H1 (cell line): ENCODE measurements at regions not wholly inside any gene's neighbourhood (a gene's known extent, or its start where the extent isn't known, plus 50 kb on each side); places are given as distances from the start of the nearest gene placed in this dataset.

Experiments
- BRCA1 ChIP-seq: IDR thresholded peaks from 2 replicates; pipeline ENCODE4 v1.6.1; 2012; ENCODE audit warnings: low read depth, low read length, improper control_type of control experiment
- EZH2 ChIP-seq: fragments of 200-600 bp; sonication (generic); IDR thresholded peaks from 2 replicates; pipeline ENCODE4 v1.7.1; 2012; ENCODE audit warnings: low read depth, mild to moderate bottlenecking, moderate library complexity, low read length, inconsistent platforms; ENCODE audit not compliant: severe bottlenecking
- JUN ChIP-seq: IDR thresholded peaks from 2 replicates; pipeline ENCODE4 v1.6.1; 2011; ENCODE audit warnings: low read depth, mild to moderate bottlenecking, improper control_type of control experiment, low read length
- PHF8 ChIP-seq: fragments of 200-600 bp; sonication (generic); conservative IDR thresholded peaks from 2 replicates; pipeline ENCODE4 v1.7.1; 2012; ENCODE audit warnings: low read depth, mild to moderate bottlenecking, inconsistent platforms, low read length, moderate library complexity
- TAF1 ChIP-seq: IDR thresholded peaks from 2 replicates; pipeline ENCODE4 v1.6.1; 2011; ENCODE audit warnings: mild to moderate bottlenecking, low read depth, low read length
- YY1 ChIP-seq: IDR thresholded peaks from 2 replicates; pipeline ENCODE4 v1.6.1; 2011; ENCODE audit warnings: low read depth, mild to moderate bottlenecking, low read length
- TF ChIP-seq, protein P1 (sequence below), 3 experiments: IDR thresholded peaks; 1 replicate in 2 of 3; 2 replicates in 1 of 3; pipeline versions ENCODE4 v1.5.1 to v1.6.1; 2011; ENCODE audit warnings: low read length in 3 of 3, mild to moderate bottlenecking in 3 of 3, inconsistent platforms in 2 of 3, low read depth in 1 of 3, moderate library complexity in 1 of 3; ENCODE audit not compliant: insufficient read depth in 1 of 3; ENCODE audit errors: control extremely low read depth in 1 of 3
- TF ChIP-seq, protein P2 (sequence below): IDR thresholded peaks from 2 replicates; pipeline ENCODE4 v1.6.1; 2012; ENCODE audit warnings: inconsistent platforms

DNA sequence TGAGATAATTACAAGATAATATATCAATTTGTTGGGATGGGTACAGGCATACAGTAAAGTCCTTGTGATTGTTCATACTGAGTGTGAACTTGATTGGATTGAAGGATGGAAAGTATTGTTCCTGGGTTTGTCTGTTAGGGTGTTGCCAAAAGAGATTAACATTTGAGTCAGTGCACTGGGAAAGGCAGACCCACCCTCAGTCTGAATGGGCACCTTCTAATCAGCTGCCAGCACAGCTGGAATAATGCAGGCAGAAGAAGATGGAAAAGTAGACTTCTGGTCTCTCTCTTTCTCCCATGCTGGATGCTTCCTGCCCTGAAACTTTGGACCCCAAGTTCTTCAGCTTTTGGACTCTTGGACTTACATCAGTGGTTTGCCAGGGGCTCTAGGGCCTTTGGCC, 457.9 kb upstream of the SLIT2 start:
- TF ChIP-seq, protein P1, sequence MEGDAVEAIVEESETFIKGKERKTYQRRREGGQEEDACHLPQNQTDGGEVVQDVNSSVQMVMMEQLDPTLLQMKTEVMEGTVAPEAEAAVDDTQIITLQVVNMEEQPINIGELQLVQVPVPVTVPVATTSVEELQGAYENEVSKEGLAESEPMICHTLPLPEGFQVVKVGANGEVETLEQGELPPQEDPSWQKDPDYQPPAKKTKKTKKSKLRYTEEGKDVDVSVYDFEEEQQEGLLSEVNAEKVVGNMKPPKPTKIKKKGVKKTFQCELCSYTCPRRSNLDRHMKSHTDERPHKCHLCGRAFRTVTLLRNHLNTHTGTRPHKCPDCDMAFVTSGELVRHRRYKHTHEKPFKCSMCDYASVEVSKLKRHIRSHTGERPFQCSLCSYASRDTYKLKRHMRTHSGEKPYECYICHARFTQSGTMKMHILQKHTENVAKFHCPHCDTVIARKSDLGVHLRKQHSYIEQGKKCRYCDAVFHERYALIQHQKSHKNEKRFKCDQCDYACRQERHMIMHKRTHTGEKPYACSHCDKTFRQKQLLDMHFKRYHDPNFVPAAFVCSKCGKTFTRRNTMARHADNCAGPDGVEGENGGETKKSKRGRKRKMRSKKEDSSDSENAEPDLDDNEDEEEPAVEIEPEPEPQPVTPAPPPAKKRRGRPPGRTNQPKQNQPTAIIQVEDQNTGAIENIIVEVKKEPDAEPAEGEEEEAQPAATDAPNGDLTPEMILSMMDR (IDR thresholded peaks at IDR 0.05; ENCODE audit: control extremely low read depth in 1 of 3, insufficient read depth in 1 of 3, low read depth in 1 of 3, low read length in 3 of 3): no peak
- TF ChIP-seq JUN: no peak
- no peak for TF ChIP-seq PHF8
- TF ChIP-seq TAF1: no peak
- TF ChIP-seq, protein P2, sequence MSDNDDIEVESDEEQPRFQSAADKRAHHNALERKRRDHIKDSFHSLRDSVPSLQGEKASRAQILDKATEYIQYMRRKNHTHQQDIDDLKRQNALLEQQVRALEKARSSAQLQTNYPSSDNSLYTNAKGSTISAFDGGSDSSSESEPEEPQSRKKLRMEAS: no peak
- TF ChIP-seq YY1: no peak
- no peak for TF ChIP-seq EZH2
- TF ChIP-seq BRCA1: no peak
